IPS-NIHi7 (cell line): ENCODE measurements at regions not wholly inside any gene's neighbourhood (a gene's known extent, or its start where the extent isn't known, plus 50 kb on each side); places are given as distances from the start of the nearest gene placed in this dataset.

Source experiments
- DNase-seq: peaks from one replicate; pipeline ENCODE4 v3.0.0; 2012; ENCODE audit warnings: mixed read lengths; ENCODE audit errors: extremely low spot score

DNA sequence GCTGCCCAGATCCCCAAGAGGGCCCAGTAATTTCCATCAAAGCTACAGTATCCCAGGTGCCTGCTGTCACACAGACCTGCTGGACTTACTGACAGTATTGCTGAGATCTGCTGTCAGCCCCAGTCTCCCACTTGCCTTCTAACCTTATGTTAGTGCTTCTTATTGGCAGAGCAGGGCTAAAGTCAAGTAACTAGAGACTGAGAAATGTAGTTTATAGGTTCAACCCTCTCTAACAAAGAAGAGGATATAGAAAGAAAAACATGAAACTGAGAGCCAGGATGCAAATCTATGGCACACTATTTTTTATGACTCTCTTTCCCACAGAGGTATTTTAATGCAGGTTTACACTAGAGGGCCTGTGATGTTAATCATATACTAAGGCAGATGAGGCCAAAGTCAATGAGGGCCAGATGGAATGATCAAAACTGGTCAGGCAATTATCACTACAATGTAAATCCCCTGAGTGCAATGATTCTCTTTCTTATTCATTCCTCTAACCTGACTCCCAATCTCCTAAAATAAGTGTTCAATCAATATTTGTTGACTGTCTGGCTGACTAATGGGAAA, 781.9 kb downstream of the VRK1 start:
- DNase-seq, result no peak

DNA sequence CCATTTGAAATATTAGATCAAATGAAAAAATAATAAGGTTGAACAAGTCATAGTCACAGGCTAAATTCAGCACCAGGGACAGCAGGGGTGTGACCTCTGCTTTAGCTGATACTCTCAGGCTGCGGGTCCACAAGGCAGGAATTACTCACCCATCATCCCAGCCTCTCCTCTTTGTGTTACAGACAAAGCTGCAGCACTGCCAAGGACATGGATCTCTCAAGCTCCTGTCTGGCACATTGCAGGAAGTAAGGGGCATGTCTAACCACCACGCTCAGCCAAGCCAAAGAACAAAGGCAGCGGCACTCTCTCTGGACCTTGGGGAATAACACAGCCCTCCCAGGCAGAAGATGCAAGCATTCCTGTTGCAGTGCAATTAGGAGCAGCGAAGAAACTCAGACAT, 783.8 kb downstream of the VRK1 start:
- DNase-seq, result peak; percentile 71

- DNase-seq, result no peak
Observed at GRCh38 chr14:97582022-97582421, 784.8 kb downstream of the VRK1 start.

DNA sequence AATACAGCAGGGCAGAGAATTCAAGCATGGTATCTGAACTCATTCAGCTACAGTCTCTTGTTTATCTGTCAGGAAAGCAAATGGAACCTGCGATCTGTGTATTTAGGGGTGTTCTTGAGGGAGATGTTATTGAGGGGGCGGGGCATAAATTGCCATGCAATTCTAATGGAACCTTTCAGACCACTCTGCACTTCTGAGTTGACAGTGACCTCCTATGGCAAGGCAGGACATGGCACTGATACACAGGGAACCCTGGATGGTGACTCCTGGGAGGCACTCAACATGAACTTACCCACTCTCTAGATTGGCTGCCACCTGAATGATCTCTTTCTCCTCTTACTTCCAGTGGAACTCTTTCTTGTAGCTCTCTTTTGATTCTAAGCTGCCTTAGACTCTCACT, 787.3 kb downstream of the VRK1 start:
- peak; percentile 53 for DNase-seq

DNA sequence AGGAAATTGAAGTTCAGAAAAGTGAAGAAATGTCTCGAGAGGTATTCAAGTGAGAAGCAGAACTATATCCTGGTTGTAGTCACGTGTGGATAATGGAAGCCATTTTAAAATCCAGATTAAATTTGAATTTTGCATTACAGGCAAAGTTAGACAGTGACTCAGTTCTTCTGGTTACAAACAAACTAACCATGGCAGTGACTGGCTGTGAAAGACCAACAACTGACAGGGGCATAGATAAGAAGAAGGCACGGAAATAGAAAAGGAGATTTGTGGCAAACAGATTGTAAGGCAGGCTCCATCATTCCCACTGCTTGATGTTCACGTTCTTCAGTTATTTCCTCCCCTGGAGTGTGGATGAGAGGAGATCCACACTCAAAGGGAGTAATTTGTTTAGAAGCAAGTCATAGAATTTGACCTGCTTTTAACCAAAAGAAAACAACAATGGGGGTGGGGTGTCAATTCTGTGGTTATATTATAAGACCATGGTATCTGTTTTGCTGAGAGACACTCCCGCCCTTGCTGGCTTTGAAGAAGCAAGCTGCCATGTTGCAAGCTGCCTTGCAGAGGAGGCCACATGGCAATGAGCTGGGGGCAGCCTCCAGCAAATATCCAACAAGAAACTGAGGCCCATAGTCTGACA, 795.3 kb downstream of the VRK1 start:
- no peak for DNase-seq

- DNase-seq, result no peak
Observed at GRCh38 chr14:97594306-97594705, 797.1 kb downstream of the VRK1 start.

GRCh38 chr14:97602438-97603117, 805.4 kb downstream of the VRK1 start:
- no peak for DNase-seq

DNA sequence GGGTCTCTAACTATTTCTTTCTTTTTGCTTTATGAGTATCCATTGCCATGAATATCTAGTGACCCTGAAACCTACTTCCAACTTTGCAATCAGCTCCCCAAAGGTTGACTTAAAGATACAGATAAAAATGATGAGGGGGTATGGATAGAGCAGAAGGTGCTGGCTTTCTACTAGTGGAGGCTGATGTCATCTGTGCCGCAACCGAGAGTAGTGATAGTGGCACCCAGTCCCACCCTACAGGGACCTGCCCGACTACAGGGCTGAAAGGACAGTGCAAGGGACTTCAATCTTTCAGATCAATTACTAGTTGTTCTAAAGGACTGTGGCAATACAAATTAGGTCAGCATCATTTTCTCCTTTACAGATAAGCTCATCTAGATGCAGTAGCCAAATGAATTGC, 806.0 kb downstream of the VRK1 start:
- no peak for DNase-seq

GRCh38 chr14:97604731-97605130, 807.5 kb downstream of the VRK1 start:
- no peak for DNase-seq

- no peak for DNase-seq
Observed at GRCh38 chr14:97618401-97618800, 821.2 kb downstream of the VRK1 start.

- DNase-seq, result no peak
Observed at GRCh38 chr14:97618917-97619690, 821.9 kb downstream of the VRK1 start.

- DNase-seq, result no peak
Observed at GRCh38 chr14:97620066-97620465, 822.9 kb downstream of the VRK1 start.

DNA sequence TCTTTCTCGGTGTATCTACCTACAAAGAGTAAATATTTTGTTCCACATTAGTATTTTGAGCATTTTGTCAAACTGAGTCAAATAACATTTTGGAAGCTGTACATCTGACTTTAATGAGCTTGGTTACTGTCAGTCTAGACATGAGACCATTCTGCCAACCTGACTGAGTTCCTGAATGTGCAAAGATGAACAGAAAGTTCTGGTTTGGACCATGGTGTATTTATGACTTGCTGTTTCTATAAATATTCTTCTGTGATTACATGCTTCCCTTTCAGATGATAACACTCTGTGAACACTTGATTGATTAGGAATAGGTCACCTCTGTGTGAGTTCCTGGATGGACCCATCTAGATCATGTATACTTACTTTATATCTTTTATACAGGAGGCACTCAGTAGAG, 827.8 kb downstream of the VRK1 start:
- no peak for DNase-seq

GRCh38 chr14:97625477-97625876, 828.3 kb downstream of the VRK1 start:
- no peak for DNase-seq

GRCh38 chr14:97626088-97626487, 828.9 kb downstream of the VRK1 start:
- DNase-seq, result no peak

DNA sequence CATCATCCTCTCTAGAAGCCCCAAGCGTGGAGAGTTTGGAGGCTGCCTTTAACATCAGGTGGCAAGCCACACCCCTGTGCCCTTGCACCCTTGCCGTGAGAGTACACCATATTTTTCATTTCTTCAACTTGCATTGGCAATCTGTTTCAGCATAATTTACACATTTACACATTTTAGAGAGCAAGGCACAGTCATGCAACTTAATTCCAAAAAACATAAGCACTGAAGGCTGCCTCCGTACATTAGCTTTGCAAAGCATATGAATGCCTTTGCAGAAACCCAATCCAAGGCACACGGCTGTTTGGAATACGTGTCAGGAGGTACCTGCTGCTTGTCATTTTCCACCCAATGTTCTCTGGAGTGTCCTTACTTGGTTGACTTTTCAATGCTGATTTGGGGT, 833.1 kb downstream of the VRK1 start:
- no peak for DNase-seq

DNA sequence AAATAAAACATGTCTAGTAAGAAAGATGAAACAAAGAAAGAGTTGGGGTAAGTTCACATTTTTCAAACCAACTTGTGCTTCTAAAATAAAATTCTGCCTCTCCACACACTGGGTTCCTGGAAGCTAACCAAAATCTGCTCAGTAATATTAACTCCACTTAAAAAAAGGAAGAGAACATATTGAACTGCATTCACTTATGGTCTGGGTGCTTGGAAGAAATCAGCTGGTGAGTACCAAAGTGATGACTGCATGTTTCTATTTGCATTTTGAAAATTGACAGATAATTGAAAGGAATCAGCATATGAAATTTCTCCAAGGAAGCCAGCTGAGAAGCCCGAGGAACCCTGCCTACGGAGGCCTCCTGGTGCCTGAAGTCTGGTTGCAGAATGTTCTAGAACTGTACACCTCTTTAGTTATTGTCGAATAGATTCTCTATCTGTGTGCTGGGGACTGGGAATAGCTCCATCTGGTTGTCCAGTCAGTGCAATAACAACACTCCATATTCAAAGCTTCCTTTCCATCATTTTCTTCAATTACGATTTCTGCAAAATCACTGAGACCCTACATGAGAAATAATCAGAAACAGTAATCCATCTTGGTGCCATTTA, 836.1 kb downstream of the VRK1 start:
- no peak for DNase-seq

DNA sequence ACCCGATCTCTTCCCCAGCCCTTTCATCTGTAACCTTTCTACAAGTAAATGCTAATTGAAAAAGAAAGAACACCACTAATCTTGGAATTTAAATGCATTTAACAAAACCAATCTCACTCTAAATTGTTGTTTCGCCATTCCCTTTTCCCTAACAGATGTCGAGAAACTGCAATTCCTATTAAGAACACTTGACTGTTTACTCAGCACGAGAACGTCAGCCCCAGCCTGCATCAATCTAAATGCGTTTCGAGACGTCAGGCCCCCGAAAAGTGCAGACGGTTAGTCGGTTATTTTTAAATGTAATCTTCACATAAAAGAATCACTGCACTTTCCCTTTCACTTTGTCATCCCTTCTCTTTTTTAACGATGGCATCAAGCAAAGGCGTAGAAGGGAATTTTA, 837.6 kb downstream of the VRK1 start:
- no peak for DNase-seq

- no peak for DNase-seq
Observed at GRCh38 chr14:97638864-97639263, 841.7 kb downstream of the VRK1 start.

DNA sequence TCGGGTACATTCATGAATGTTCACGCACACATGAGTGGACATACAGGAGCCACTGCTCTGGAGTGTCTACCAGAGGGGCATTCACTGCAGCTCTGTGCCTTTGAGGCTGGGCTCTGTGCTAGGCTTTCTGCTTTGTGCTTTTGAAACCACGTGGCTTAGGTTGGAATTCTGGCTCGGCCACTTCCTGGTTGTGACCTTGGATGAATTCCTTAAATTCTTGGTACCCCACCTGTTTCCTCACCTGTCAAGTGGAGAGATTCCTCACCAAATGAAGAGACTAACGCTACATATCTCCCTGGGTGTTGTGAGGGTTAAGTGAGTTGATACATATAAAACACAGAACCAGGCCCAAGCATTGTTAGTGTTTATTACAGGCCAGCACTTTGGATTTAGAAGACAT, 842.8 kb downstream of the VRK1 start:
- peak; percentile 29 for DNase-seq

- DNase-seq, result no peak
Observed at GRCh38 chr14:97641827-97642226, 844.6 kb downstream of the VRK1 start.

DNA sequence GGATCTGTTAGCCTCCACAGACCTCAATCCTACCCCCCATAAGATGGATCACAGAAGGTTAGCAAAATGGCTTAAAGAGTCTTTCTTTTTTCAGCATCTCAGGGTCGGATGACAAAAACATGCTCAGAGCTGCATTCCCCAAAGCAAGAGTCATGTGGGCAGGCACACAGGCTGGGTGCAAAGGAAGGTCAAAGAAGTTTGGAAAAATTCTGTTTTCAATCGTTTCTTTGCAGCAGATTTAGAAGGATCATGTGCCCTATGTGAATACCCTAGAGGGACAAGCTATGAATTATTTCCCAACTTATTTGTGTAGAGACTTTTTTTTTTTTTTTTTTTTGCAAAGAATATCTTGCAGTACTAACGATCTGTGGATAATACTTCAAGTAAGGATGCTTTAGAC, 845.4 kb downstream of the VRK1 start:
- no peak for DNase-seq
